ENCODE measurements at regions not wholly inside any gene's neighbourhood (a gene's known extent, or its start where the extent isn't known, plus 50 kb on each side); places are given as distances from the start of the nearest gene placed in this dataset.

DNA sequence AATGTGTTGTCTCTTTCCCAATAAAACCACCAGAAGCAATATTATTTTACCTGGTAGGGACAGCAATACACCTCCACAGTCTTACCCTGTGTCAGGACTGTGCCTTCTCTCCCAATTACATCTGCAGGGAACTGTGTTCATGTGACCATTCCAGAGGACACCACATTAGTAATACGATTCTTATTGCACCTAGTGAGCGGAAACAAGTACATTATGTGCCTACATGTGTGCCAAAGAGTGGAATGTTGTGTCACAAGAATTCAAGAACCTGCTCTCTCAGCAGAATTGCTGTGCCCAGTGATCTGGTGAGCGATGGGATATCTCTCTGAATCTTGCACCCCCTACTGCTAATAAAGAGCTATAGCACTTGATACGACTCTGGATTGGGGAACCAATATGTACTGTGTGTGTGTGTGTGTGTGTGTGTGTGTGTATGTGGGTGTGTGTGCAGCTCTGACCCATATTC, 57.4 kb upstream of the FOXC1 start:
- TF ChIP-seq, protein P1, sequence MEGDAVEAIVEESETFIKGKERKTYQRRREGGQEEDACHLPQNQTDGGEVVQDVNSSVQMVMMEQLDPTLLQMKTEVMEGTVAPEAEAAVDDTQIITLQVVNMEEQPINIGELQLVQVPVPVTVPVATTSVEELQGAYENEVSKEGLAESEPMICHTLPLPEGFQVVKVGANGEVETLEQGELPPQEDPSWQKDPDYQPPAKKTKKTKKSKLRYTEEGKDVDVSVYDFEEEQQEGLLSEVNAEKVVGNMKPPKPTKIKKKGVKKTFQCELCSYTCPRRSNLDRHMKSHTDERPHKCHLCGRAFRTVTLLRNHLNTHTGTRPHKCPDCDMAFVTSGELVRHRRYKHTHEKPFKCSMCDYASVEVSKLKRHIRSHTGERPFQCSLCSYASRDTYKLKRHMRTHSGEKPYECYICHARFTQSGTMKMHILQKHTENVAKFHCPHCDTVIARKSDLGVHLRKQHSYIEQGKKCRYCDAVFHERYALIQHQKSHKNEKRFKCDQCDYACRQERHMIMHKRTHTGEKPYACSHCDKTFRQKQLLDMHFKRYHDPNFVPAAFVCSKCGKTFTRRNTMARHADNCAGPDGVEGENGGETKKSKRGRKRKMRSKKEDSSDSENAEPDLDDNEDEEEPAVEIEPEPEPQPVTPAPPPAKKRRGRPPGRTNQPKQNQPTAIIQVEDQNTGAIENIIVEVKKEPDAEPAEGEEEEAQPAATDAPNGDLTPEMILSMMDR (IDR thresholded peaks at IDR 0.05; ENCODE audit: poor library complexity), result no peak
- no peak for TF ChIP-seq EZH2phosphoT487 (IDR thresholded peaks at IDR 0.05; ENCODE audit: low read depth, severe bottlenecking, unreplicated experiment)
